ENCODE measurements at regions not wholly inside any gene's neighbourhood (a gene's known extent, or its start where the extent isn't known, plus 50 kb on each side); places are given as distances from the start of the nearest gene placed in this dataset.

GRCh38 chr18:39952816-39953215, 2002.2 kb upstream of the PIK3C3 start:
- TF ChIP-seq CTCF (IDR thresholded peaks at IDR 0.05; ENCODE audit: low read depth, low read length): no peak
- no peak for TF ChIP-seq POLR2A (IDR thresholded peaks at IDR 0.05; ENCODE audit: extremely low read depth, insufficient read length)
- TF ChIP-seq MYC (IDR thresholded peaks at IDR 0.05; ENCODE audit: low read depth, low read length): no peak
